SK-N-SH treated with all-trans-retinoic acid at 6 μM for 48 hours (cell line): ENCODE measurements at regions not wholly inside any gene's neighbourhood (a gene's known extent, or its start where the extent isn't known, plus 50 kb on each side); places are given as distances from the start of the nearest gene placed in this dataset.

Experiments used
- ARNTL ChIP-seq: fragments of 450-650 bp; formaldehyde crosslinking; IDR thresholded peaks from 2 replicates; pipeline ENCODE4 v1.5.0; 2020; ENCODE audit warnings: low read depth, mild to moderate bottlenecking, moderate library complexity, borderline replicate concordance
- CSDC2 ChIP-seq: fragments of 250-450 bp; sonication (Bioruptor Pico); IDR thresholded peaks from 2 replicates; pipeline ENCODE4 v1.5.0; 2020; ENCODE audit warnings: mild to moderate bottlenecking, moderate library complexity
- GLIS3 ChIP-seq: fragments of 250-450 bp; sonication (Bioruptor Pico); IDR thresholded peaks from 2 replicates; pipeline ENCODE4 v1.5.0; 2020; ENCODE audit warnings: mild to moderate bottlenecking, moderate library complexity
- ISL1 ChIP-seq: fragments of 250-450 bp; sonication (Bioruptor Pico); IDR thresholded peaks from 2 replicates; pipeline ENCODE4 v2.1.2; 2022; ENCODE audit warnings: mild to moderate bottlenecking, moderate library complexity
- POU6F1 ChIP-seq: fragments of 250-450 bp; sonication (Bioruptor Pico); IDR thresholded peaks from 2 replicates; pipeline ENCODE4 v1.8.0; 2021; ENCODE audit warnings: low read depth, mild to moderate bottlenecking, moderate library complexity, borderline replicate concordance
- RARB ChIP-seq: fragments of 250-450 bp; sonication (Bioruptor Pico); IDR thresholded peaks from 2 replicates; pipeline ENCODE4 v1.8.0; 2021; ENCODE audit warnings: mild to moderate bottlenecking, moderate library complexity
- SNAI2 ChIP-seq: fragments of 250-450 bp; sonication (Bioruptor Pico); IDR thresholded peaks from 2 replicates; pipeline ENCODE4 v1.5.0; 2020; ENCODE audit warnings: mild to moderate bottlenecking, moderate library complexity
- TCF4 ChIP-seq: fragments of 250-450 bp; sonication (Bioruptor Pico); IDR thresholded peaks from 2 replicates; pipeline ENCODE4 v1.8.0; 2021; ENCODE audit warnings: mild to moderate bottlenecking, moderate library complexity, borderline replicate concordance
- TOX ChIP-seq: fragments of 250-450 bp; sonication (Bioruptor Pico); IDR thresholded peaks from 2 replicates; pipeline ENCODE4 v1.8.0; 2021; ENCODE audit warnings: mild to moderate bottlenecking, moderate library complexity, borderline replicate concordance
- ZC3H10 ChIP-seq: fragments of 250-450 bp; sonication (Bioruptor Pico); IDR thresholded peaks from 2 replicates; pipeline ENCODE4 v1.5.1; 2021; ENCODE audit warnings: mild to moderate bottlenecking, moderate library complexity
- ZFP3 ChIP-seq: fragments of 250-450 bp; sonication (Bioruptor Pico); IDR thresholded peaks from 2 replicates; pipeline ENCODE4 v1.5.0; 2020; ENCODE audit warnings: mild to moderate bottlenecking, moderate library complexity
- ZNF8 ChIP-seq: fragments of 450-650 bp; formaldehyde crosslinking; IDR thresholded peaks from 2 replicates; pipeline ENCODE4 v1.5.0; 2020; ENCODE audit warnings: mild to moderate bottlenecking, moderate library complexity

GRCh38 chr7:19269301-19269700, 124.1 kb upstream of the FERD3L start:
- no peak for TF ChIP-seq ZNF8 (CRISPR knock-in tag)
- TF ChIP-seq POU6F1 (CRISPR knock-in tag): no peak
- TF ChIP-seq ZFP3 (CRISPR knock-in tag): no peak
- TF ChIP-seq ISL1 (CRISPR knock-in tag): no peak
- no peak for TF ChIP-seq RARB
- TF ChIP-seq ZC3H10 (CRISPR knock-in tag): no peak
- TF ChIP-seq GLIS3: no peak
- TF ChIP-seq CSDC2 (CRISPR knock-in tag): no peak
- no peak for TF ChIP-seq ARNTL (CRISPR knock-in tag)
- TF ChIP-seq TCF4 (CRISPR knock-in tag): no peak
- no peak for TF ChIP-seq TOX (CRISPR knock-in tag)
- TF ChIP-seq SNAI2: no peak
